ENCODE measurements at regions not wholly inside any gene's neighbourhood (a gene's known extent, or its start where the extent isn't known, plus 50 kb on each side); places are given as distances from the start of the nearest gene placed in this dataset.

DNA sequence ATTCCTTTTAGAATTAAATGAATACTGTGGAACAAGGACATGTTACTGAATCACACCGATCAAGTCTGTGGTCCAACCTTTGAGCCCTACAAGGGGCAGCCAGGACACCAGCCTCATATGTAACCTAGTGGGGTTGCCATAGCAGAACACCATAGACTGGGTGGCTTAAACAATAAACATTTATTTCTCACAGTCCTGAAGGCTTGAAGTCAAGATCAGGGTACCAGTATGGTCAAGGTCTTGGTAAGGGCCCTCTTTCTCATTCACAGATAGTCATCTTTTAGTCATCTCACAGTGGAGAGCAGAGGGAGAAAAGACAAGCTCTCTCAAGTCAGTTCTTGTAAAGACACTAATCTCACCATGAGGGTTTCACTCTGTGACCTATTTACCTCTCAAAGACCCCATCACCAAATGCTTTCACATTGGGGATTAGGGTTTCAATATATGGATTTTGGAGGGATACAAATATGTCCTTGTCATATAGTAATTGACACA lies 422.5 kb downstream of the GADD45G start:
- POLR2A ChIA-PET: no interaction called here
- WGBS (ENCODE audit: low lambda C conversion rate): 19% methylated on average over 1 of the region's 1 CpG
- no peaks in the 10 kb centered on the region for H3K36me3 ChIP-seq (replicated peaks in 1 of 2; ENCODE audit: control insufficient read depth in 1 of 2, insufficient read depth in 2 of 2, low read length in 1 of 2)
- no peak overlapping the region for H3K27ac ChIP-seq (ENCODE audit: low read depth in 2 of 2, low read length in 1 of 2)
- no peak overlapping the region for H3K4me3 ChIP-seq (ENCODE audit: low read depth in 2 of 2, low read length in 1 of 2)
- H3K27me3 ChIP-seq (ENCODE audit: insufficient read depth): no peaks in the 10 kb centered on the region
- H4K20me1 ChIP-seq (ENCODE audit: insufficient read depth): no peaks in the 10 kb centered on the region
- no peaks in the 10 kb centered on the region for H3K9me2 ChIP-seq
- H3K9me3 ChIP-seq: no peaks in the 10 kb centered on the region; the same call in 1 of the 2 replicates
- TF ChIP-seq CHD2 (IDR thresholded peaks at IDR 0.05; ENCODE audit: low read length, partially characterized antibody) (no peak), MXI1 (IDR thresholded peaks at IDR 0.05; ENCODE audit: low read depth, low read length) (no peak), NRF1 (IDR thresholded peaks at IDR 0.05; ENCODE audit: low read depth, low read length) (no peak), FOXJ3 (CRISPR knock-in tag; IDR thresholded peaks at IDR 0.05) (no peak), JUND (IDR thresholded peaks at IDR 0.05) (no peak), NFIC (IDR thresholded peaks at IDR 0.05; ENCODE audit: borderline replicate concordance) (no peak), RAD21 (IDR thresholded peaks at IDR 0.05; ENCODE audit: low read length) (no peak), GATA2 (CRISPR knock-in tag; IDR thresholded peaks at IDR 0.05) (no peak), ELF1 (IDR thresholded peaks at IDR 0.05) (no peak), SMC3 (IDR thresholded peaks at IDR 0.05; ENCODE audit: low read depth, low read length) (no peak), EZH2phosphoT487 (IDR thresholded peaks at IDR 0.05; ENCODE audit: borderline replicate concordance, low read depth) (no peak), RXRA (IDR thresholded peaks at IDR 0.05; ENCODE audit: borderline replicate concordance, low read depth) (no peak), TCF12 (IDR thresholded peaks at IDR 0.05) (no peak), RFX5 (IDR thresholded peaks at IDR 0.05; ENCODE audit: low read length) (no peak), GABPA (IDR thresholded peaks at IDR 0.05; ENCODE audit: low read depth) (no peak), TAF1 (IDR thresholded peaks at IDR 0.05; ENCODE audit: borderline replicate concordance, low read depth, low read length) (no peak)
- TF ChIP-seq, protein P1, sequence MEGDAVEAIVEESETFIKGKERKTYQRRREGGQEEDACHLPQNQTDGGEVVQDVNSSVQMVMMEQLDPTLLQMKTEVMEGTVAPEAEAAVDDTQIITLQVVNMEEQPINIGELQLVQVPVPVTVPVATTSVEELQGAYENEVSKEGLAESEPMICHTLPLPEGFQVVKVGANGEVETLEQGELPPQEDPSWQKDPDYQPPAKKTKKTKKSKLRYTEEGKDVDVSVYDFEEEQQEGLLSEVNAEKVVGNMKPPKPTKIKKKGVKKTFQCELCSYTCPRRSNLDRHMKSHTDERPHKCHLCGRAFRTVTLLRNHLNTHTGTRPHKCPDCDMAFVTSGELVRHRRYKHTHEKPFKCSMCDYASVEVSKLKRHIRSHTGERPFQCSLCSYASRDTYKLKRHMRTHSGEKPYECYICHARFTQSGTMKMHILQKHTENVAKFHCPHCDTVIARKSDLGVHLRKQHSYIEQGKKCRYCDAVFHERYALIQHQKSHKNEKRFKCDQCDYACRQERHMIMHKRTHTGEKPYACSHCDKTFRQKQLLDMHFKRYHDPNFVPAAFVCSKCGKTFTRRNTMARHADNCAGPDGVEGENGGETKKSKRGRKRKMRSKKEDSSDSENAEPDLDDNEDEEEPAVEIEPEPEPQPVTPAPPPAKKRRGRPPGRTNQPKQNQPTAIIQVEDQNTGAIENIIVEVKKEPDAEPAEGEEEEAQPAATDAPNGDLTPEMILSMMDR (IDR thresholded peaks at IDR 0.05): no peak
- TF ChIP-seq, protein P2, sequence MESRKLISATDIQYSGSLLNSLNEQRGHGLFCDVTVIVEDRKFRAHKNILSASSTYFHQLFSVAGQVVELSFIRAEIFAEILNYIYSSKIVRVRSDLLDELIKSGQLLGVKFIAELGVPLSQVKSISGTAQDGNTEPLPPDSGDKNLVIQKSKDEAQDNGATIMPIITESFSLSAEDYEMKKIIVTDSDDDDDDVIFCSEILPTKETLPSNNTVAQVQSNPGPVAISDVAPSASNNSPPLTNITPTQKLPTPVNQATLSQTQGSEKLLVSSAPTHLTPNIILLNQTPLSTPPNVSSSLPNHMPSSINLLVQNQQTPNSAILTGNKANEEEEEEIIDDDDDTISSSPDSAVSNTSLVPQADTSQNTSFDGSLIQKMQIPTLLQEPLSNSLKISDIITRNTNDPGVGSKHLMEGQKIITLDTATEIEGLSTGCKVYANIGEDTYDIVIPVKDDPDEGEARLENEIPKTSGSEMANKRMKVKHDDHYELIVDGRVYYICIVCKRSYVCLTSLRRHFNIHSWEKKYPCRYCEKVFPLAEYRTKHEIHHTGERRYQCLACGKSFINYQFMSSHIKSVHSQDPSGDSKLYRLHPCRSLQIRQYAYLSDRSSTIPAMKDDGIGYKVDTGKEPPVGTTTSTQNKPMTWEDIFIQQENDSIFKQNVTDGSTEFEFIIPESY (IDR thresholded peaks at IDR 0.05; ENCODE audit: borderline replicate concordance, low read depth): no peak
- TF ChIP-seq, protein P3, sequence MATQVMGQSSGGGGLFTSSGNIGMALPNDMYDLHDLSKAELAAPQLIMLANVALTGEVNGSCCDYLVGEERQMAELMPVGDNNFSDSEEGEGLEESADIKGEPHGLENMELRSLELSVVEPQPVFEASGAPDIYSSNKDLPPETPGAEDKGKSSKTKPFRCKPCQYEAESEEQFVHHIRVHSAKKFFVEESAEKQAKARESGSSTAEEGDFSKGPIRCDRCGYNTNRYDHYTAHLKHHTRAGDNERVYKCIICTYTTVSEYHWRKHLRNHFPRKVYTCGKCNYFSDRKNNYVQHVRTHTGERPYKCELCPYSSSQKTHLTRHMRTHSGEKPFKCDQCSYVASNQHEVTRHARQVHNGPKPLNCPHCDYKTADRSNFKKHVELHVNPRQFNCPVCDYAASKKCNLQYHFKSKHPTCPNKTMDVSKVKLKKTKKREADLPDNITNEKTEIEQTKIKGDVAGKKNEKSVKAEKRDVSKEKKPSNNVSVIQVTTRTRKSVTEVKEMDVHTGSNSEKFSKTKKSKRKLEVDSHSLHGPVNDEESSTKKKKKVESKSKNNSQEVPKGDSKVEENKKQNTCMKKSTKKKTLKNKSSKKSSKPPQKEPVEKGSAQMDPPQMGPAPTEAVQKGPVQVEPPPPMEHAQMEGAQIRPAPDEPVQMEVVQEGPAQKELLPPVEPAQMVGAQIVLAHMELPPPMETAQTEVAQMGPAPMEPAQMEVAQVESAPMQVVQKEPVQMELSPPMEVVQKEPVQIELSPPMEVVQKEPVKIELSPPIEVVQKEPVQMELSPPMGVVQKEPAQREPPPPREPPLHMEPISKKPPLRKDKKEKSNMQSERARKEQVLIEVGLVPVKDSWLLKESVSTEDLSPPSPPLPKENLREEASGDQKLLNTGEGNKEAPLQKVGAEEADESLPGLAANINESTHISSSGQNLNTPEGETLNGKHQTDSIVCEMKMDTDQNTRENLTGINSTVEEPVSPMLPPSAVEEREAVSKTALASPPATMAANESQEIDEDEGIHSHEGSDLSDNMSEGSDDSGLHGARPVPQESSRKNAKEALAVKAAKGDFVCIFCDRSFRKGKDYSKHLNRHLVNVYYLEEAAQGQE (IDR thresholded peaks at IDR 0.05; ENCODE audit: low read depth, low read length): no peak
- TF ChIP-seq, protein P4, sequence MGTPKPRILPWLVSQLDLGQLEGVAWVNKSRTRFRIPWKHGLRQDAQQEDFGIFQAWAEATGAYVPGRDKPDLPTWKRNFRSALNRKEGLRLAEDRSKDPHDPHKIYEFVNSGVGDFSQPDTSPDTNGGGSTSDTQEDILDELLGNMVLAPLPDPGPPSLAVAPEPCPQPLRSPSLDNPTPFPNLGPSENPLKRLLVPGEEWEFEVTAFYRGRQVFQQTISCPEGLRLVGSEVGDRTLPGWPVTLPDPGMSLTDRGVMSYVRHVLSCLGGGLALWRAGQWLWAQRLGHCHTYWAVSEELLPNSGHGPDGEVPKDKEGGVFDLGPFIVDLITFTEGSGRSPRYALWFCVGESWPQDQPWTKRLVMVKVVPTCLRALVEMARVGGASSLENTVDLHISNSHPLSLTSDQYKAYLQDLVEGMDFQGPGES (IDR thresholded peaks at IDR 0.05; ENCODE audit: low read depth, low read length): no peak
- no peaks in the 10 kb centered on the region for H3K79me2 ChIP-seq (ENCODE audit: insufficient read depth)
- no peak for DNase-seq
- no peak overlapping the region for H2AFZ ChIP-seq (ENCODE audit: low read depth)
- H3K9ac ChIP-seq: no peak overlapping the region
- peaks cover 0 to 2% of the 10 kb centered on the region in 2 experiments; a peak in 1 of 4 replicates for H3K4me1 ChIP-seq (ENCODE audit: control insufficient read depth in 1 of 2, insufficient read depth in 2 of 2, low read depth in 1 of 2, low read length in 1 of 2)
- H3K4me2 ChIP-seq: no peak overlapping the region
- CTCF ChIA-PET: interaction anchor here (1.2 kb wide), 1 partner anchor 429 kb away, joined by 3 read pairs; no protein-coding TSS in a partner anchor
- no peaks in the 10 kb centered on the region for H3F3A ChIP-seq (replicated peaks; ENCODE audit: insufficient read depth)

Measured in SK-N-SH (cell line).